Tibial nerve (tissue), 4 donors: ENCODE measurements at regions not wholly inside any gene's neighbourhood (a gene's known extent, or its start where the extent isn't known, plus 50 kb on each side); places are given as distances from the start of the nearest gene placed in this dataset.

Experiments used
- CTCF ChIP-seq, 5 experiments: fragments of 200-600 bp in 3 of 5; fragments of 450-650 bp in 2 of 5; sonication (generic) in 3 of 5; IDR thresholded peaks; one replicate each; pipeline ENCODE4 v1.5.1; 2016 to 2019; ENCODE audit warnings: antibody characterized with exemption in 5 of 5, mild to moderate bottlenecking in 3 of 5, moderate library complexity in 2 of 5
- EP300 ChIP-seq, 2 donors: sonication (generic); formaldehyde crosslinking; IDR thresholded peaks; one replicate each; pipeline ENCODE4 v1.6.1; 2017; ENCODE audit warnings: antibody characterized with exemption in 2 of 2, mild to moderate bottlenecking in 1 of 2

GRCh38 chr7:126302639-126303038, 950.1 kb downstream of the GRM8 start:
- TF ChIP-seq CTCF (IDR thresholded peaks at IDR 0.05) (no peak), EP300 (IDR thresholded peaks at IDR 0.05) (no peak)
